AG09309 (cell line): ENCODE measurements at regions not wholly inside any gene's neighbourhood (a gene's known extent, or its start where the extent isn't known, plus 50 kb on each side); places are given as distances from the start of the nearest gene placed in this dataset.

Experiments used
- DNase-seq: peaks from one replicate; pipeline ENCODE4 v3.0.0-alpha.2; 2010; ENCODE audit warnings: low read depth
- H3K4me3 ChIP-seq: 2 replicates; pipeline ENCODE4 v1.5.1; 2011; ENCODE audit warnings: mild to moderate bottlenecking, low read depth, low read length, moderate library complexity; ENCODE audit not compliant: control insufficient read depth
- TF ChIP-seq, protein P1 (sequence below): IDR thresholded peaks from 2 replicates; pipeline ENCODE4 v1.5.1; 2011; ENCODE audit warnings: mild to moderate bottlenecking, low read depth, low read length, inconsistent platforms; ENCODE audit not compliant: insufficient read depth, control insufficient read depth; ENCODE audit errors: missing control alignments

DNA sequence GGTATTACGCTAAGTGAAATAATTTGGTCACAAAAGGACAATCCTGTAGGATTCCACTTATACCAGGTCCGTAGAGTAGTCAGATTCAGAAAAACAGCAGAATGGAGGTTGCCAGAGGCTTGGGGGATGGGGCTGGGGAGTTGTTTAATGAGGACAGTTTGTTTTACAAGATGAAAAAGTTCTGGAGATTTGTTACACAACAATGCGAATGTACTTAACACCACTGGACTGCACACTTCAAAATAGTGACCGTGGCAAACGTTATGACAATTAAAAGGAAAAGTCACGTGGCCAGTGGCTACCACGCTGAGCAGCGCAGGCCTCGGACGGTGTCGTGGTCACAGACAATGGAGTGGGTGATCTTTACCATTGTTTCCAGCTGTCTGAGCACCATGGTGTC lies 338.1 kb downstream of the SEC14L1 start:
- no peak for DNase-seq
- H3K4me3 ChIP-seq = no peak overlapping the region
- TF ChIP-seq, protein P1, sequence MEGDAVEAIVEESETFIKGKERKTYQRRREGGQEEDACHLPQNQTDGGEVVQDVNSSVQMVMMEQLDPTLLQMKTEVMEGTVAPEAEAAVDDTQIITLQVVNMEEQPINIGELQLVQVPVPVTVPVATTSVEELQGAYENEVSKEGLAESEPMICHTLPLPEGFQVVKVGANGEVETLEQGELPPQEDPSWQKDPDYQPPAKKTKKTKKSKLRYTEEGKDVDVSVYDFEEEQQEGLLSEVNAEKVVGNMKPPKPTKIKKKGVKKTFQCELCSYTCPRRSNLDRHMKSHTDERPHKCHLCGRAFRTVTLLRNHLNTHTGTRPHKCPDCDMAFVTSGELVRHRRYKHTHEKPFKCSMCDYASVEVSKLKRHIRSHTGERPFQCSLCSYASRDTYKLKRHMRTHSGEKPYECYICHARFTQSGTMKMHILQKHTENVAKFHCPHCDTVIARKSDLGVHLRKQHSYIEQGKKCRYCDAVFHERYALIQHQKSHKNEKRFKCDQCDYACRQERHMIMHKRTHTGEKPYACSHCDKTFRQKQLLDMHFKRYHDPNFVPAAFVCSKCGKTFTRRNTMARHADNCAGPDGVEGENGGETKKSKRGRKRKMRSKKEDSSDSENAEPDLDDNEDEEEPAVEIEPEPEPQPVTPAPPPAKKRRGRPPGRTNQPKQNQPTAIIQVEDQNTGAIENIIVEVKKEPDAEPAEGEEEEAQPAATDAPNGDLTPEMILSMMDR = no peak

GRCh38 chr17:77479372-77480198 lies 338.8 kb downstream of the SEC14L1 start:
- H3K4me3 ChIP-seq = no peak overlapping the region
- TF ChIP-seq, protein P1 = no peak
- no peak for DNase-seq

DNA sequence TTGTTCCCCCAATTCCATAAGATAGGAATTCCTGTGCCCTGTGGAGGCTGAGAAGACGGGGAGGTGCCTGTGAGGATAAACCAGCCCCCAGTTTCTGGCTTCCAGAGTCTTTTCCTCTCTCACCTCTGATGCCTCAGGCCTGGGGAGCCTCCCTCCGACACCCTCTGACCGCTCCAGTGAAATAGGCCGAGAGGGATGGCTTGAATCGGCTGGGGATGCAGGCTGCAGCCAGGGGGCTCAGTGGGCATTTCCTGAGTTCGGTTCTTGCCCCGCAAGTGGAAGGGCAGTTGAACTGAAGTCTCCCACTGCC lies 339.4 kb downstream of the SEC14L1 start:
- DNase-seq = no peak
- TF ChIP-seq, protein P1 = no peak
- no peak overlapping the region for H3K4me3 ChIP-seq

DNA sequence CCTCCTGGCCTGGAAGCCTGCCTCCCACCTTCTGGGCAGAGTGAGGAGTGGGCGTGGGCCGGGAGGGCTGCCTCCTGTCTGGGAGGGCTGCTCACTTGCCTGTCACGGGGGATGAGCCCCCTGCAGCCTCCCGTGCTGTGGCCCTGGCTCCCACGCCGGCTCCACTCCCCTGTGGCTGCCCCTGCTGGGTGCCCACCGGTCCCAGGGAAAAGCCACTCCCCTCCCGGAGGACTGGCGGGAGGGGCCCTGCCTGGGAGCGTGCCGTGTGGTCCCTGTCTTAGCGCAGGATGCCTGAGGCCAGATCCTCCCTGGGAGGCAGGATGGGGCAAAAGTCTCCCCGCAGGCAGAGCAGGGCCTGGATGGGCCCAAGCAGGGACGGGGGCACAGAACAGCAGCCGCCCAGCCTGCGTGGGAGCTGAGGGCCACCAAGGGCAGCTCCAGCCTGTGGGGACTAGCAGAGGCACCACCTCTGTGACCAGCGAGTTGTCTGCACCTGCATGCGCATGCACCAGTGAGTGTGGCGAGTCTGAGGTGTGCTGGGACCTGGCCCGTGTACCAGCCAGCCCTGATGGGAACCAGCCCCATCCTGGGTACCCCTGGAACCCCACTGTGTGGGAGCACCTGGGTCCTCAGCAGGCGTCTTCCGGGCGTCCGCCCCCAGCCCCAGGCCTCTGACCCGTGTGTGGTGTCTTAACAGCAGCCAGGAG lies 339.9 kb downstream of the SEC14L1 start:
- no peak for DNase-seq

DNA sequence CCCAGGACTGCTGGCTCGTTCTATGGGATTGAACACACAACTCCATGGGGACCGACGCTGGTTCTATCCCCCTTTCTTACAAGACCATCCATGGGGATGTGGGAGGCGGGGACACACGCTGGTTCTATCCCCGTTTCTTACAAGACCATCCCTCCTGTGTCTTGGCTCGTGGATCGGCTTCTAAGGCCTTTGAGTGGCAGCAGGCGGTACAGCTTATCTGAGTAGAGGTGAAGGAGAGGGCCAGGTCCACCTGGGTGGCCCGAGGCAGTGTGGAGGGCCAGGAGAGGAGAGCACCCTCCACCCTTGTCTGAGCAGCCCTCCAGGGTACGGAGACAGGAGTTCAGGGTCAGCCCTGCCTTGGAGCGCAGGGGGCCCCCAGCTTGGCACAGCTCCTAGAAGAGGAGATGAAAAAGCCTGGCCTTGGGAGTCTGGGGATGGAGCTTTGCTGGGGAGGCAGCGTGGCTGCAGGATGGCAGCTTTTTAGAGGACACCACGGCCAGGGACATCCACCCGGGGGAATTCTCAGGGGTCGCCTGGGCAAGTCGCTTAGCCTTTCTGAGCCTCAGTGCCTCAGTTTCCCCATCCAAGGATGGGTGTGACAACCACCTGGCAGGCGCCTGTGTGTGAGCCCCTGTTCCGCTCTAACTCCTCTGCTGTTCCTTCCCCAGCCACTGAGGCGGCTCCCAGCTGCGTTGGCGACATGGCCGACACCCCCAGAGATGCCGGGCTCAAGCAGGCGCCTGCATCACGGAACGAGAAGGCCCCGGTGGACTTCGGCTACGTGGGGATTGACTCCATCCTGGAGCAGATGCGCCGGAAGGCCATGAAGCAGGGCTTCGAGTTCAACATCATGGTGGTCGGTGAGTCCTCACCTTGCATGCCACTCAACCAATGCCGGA lies 341.0 kb downstream of the SEC14L1 start:
- TF ChIP-seq, protein P1 = no peak
- H3K4me3 ChIP-seq = no peak overlapping the region

More for the DNA sequence above, 339.9 kb downstream of the SEC14L1 start:
- TF ChIP-seq, protein P1 = no peak
- H3K4me3 ChIP-seq = no peak overlapping the region

GRCh38 chr17:77482375-77483127 lies 341.8 kb downstream of the SEC14L1 start:
- no peak overlapping the region for H3K4me3 ChIP-seq
- no peak for DNase-seq
- TF ChIP-seq, protein P1 = no peak

More for the DNA sequence above, 341.0 kb downstream of the SEC14L1 start:
- no peak for DNase-seq
